ENCODE measurements at regions not wholly inside any gene's neighbourhood (a gene's known extent, or its start where the extent isn't known, plus 50 kb on each side); places are given as distances from the start of the nearest gene placed in this dataset.
"Not testable (repeated sequence)": the region's sequence is repeated elsewhere in the genome, so short reads cannot be mapped to it uniquely, and the experiment has no call there.

- DNase-seq, result not testable (repeated sequence)
These were observed 275.7 kb upstream of the TLE3 start for GRCh38 chr15:70373439-70373838.

GRCh38 chr15:70367913-70368705 is 270.4 kb upstream of the TLE3 start:
- DNase-seq, result not testable (repeated sequence)

GRCh38 chr15:70364023-70364422 is 266.3 kb upstream of the TLE3 start:
- not testable (repeated sequence) for DNase-seq

GRCh38 chr15:70362886-70363285 is 265.2 kb upstream of the TLE3 start:
- peak in 1 of 3 donors; percentile 54 for DNase-seq

GRCh38 chr15:70362350-70362749 is 264.6 kb upstream of the TLE3 start:
- DNase-seq, result no peak

- no peak for DNase-seq
These were observed 264.2 kb upstream of the TLE3 start for GRCh38 chr15:70361891-70362290.

- DNase-seq, result no peak
These were observed 263.4 kb upstream of the TLE3 start for GRCh38 chr15:70361106-70361505.

- no peak for DNase-seq
These were observed 261.3 kb upstream of the TLE3 start for GRCh38 chr15:70358871-70359647.

- no peak for DNase-seq
These were observed 260.5 kb upstream of the TLE3 start for GRCh38 chr15:70358011-70358819.

- no peak for DNase-seq
These were observed 259.7 kb upstream of the TLE3 start for GRCh38 chr15:70357453-70357852.

- no peak for DNase-seq
These were observed 259.2 kb upstream of the TLE3 start for GRCh38 chr15:70356919-70357318.

- DNase-seq, result no peak
These were observed 258.5 kb upstream of the TLE3 start for GRCh38 chr15:70356062-70356860.

- no peak for DNase-seq
These were observed 257.6 kb upstream of the TLE3 start for GRCh38 chr15:70355275-70355795.

GRCh38 chr15:70354346-70354905 is 256.7 kb upstream of the TLE3 start:
- no peak for DNase-seq

- DNase-seq, result no peak
These were observed 256.1 kb upstream of the TLE3 start for GRCh38 chr15:70353606-70354345.

GRCh38 chr15:70351941-70352774 is 254.4 kb upstream of the TLE3 start:
- DNase-seq, result no peak

GRCh38 chr15:70351391-70351790 is 253.7 kb upstream of the TLE3 start:
- no peak for DNase-seq

- peak in 1 of 3 donors; percentile 60 for DNase-seq
These were observed 251.0 kb upstream of the TLE3 start for GRCh38 chr15:70348581-70349344.

Data from muscle of back (tissue), 3 donors.